Stimulated activated CD4-positive, alpha-beta T cell treated with anti-CD3 and anti-CD28 coated beads, TNF-alpha, amount 100 ng/mL, for 1 hour (primary cell): ENCODE measurements at regions not wholly inside any gene's neighbourhood (a gene's known extent, or its start where the extent isn't known, plus 50 kb on each side); places are given as distances from the start of the nearest gene placed in this dataset.
"Not testable (repeated sequence)": the region's sequence is repeated elsewhere in the genome, so short reads cannot be mapped to it uniquely, and the experiment has no call there.

Experiments
- DNase-seq, 3 donors: peaks; one replicate each; pipeline ENCODE4 v3.0.0-alpha.2; 2020; ENCODE audit warnings: low read depth in 3 of 3, low spot score in 1 of 3

- no peak for DNase-seq
These were observed 73.3 kb upstream of the TOP1 start for GRCh38 chr20:40955326-40955725.

DNA sequence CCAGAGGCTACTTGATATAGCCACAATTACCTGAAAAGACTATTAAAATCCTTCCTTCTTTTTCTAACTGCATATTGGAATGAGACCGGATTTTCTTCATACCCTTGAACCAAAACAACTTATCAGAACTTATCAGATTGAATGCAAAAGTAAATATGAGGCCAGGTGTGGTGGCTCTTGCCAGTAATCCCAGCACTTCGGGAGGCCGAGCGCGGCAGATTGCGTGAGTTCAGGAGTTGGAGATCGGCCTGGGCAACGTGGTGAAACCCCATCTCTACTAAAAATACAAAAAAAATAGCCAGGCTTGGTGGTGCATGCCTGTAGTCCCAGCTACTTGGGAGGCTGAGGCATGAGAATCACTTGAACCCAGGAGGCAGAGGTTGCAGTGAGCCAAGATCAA is 72.8 kb upstream of the TOP1 start:
- DNase-seq: not testable (repeated sequence)

DNA sequence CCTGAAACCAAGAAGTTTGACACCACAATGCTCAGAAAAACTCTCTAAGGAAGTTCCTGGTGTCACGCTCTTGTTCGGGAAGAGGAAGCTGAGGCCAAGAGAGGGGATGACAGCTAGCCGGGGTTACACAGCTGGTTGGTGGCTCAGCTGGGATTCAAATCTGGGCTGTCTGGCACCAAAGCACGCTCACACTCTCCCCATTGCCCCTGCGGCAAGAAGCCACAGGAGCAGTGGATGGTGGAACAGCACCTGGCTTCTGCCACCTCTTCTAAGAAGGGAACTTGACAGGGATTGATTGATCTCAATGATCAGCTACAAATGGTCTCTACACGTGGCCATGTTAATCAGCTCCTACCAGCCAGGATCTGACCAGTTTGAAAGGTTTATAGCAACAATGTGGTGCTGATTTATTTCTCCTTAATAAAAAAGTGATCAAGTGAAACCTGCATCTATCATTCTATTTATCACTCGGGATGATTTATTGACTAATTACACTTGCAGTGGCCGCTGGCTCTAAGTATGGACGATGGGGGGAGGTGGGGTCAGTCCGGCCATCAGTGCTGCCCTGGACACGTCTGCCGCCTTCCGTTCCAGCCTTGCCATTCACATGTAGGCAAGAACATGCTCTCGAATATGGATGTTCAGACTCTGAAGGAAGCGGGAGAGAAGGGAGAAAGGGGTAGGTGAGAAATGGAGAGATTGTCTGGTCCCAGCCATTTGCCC is 71.9 kb upstream of the TOP1 start:
- DNase-seq: no peak

- no peak for DNase-seq
These were observed 71.3 kb upstream of the TOP1 start for GRCh38 chr20:40957265-40957760.

DNA sequence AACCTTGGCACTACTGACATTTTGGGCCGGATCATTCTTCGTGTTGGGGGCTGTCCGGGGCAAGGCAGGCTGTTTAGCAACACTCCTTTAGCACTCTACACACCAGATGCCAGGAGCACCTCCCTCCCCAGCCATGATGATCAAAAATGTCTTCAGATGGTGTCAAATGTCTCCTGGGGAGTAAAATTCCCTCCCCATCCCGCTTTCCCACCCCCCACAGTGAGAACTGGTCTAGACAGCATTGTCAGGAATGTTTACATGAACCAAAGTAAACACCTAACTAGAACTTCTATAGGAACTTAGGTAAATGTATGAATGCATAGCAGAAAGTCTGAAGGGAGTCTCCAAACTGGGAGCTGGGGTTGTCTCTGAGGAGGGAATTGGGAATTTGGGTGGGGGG is 70.0 kb upstream of the TOP1 start:
- DNase-seq: no peak

- DNase-seq: no peak
These were observed 69.1 kb upstream of the TOP1 start for GRCh38 chr20:40959325-40960092.

DNA sequence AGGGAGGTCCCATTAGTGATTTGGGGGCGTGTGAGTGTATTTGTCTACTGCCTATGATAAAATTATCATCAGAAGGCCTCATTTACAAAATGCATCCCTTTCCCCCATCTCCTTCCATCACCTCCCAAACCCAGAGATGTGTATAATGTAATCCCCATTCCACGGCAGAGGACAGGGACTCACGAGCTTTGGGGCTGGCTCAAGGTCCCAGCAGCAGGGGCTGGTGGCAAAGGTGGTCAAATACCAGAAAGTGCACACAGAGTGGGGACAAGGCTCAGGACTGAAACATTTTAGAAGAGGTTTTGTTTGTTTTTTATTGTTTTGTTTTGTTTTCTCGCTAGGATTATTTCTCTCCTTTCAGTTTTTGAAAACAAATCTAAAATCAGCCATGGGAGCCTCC is 68.5 kb upstream of the TOP1 start:
- DNase-seq: no peak

DNA sequence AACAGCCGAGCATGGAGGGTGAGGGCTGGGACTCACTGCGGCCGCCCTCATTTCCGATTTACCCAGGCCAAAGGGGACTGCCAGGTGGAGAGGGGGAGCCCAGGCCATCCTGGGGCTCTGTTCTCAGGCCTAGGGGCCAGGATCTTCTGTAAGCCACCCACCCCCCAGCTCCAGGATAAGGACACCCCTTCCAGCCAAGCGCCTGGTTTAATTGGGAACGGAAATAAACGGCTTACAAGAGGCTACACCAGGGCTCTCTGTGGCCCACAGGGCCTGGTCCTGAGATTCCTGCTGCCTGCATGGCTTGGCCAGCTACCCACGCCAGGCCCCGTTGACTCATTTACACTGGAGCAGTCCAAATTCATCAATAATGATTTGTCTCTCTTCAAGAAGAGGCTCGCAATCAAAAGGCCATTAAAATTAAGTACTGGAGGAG is 68.1 kb upstream of the TOP1 start:
- DNase-seq: no peak

DNA sequence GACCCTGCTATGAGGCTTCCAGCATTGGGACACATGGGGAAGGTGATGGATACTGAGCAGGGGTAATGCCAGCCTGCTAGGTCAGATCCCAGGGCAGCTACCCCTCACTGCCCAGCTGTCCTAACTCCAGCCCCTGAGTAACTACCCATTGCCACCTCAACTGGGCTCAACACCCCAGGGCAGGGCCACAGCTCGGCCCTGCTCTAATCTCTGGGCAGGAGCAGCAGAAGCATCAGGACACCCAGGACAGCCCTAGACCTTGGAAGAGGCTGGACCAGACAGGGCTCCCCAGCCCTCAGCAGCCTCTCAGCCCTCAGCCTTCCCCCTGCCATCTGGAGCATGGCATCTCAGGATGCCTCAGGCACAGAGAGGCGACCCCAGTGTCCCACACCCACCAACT is 67.4 kb upstream of the TOP1 start:
- no peak for DNase-seq

DNA sequence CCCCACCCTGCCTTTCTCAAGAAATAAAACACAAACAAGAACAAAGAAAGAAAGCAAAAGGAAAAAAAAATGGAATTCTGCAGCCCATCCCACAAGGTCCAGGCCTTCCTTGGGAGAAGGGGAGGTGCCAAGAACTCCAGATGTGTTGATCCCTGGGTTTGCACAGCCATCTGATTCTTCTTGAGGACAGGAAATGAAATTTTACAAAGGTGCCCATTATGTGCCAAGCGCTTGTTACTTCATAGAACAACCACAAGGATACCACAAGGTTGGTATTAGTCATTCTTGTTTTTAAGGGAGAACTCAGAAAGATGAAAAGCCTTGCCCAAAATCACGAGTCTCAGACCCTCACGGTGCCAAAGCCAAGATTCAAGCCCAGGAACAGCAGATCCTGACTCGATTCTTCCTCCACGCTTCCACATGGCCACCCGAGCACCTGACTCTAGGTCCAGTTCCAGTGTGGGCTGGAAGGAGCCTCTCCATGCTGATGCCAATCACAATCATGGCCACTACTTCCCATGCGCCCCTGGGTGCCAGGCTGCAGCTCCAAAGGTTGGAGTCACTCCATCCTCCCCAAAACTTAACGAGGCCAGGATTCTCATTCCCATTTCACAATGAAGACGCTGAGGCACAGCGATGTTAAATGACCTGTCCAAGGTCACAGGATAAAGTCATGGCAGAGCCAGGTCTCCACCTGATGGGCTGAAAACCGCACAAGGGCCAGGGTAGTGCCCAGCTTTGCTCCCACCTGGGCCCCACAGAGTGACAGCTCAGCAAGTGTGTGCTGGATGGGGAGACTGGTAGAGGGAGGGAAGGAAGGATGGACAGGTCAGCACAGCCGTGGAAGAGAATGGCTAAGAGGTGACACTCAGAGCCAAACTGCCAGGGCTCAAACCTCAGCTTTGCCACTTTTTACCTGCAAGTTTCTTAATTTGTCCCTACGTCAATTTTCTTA is 66.7 kb upstream of the TOP1 start:
- DNase-seq: no peak

DNA sequence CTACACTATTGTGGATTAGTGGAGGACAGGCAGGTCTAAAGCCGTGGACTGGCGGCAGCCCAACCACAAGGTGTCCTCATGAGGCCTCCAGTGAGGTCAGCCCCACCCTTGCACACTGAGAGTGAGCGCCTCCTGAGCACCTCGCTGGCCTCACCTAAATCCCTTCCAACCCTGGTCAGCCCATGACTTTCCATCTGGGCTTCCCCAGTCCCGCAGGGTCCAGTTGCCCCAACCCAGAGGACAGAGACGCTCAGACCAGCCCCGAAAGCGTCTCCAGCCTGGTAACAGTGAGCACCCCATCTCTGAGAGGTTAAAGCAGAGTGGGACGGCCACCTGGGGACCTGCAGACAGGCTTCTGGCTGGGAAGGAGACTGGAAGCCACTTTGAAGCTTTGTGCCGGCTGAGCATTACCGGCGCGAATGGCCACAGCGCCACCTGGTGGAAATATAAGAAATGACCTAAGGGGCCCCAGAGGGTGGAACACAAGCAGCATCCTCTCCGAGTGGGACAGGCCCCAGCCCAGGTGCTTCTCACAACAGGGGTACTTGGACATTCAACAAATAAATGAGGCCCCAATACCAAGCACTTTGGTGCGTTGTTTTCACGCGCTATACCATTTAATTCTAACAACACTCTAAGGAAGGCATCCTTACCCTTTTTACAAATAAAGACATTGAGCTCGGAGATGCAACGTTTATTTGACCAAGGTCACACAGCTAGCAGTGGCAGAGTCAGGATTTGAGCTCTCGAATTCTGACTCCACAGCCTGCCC is 65.7 kb upstream of the TOP1 start:
- DNase-seq: peak; percentile 36 to 56 (median 54)

- no peak for DNase-seq
These were observed 65.1 kb upstream of the TOP1 start for GRCh38 chr20:40963505-40963845.

DNA sequence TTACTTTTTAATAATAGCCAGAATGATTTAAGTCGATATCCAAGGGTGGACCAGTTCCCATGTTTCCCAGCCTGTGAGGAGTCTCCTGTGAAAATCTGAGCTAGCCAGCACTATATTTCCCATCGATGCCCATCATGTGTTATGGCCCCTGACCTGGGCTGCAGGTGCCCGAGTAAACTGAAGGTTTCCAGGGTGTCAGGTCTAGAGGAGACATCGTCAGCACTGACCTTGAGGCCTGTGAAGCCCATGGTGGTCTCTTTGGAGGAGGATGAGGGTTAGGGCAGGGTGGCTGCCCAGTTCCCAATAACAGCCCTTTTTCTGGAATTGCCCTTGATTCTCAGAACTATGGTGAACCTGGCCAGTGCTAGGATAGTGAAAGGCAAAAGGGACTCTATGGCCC is 63.0 kb upstream of the TOP1 start:
- DNase-seq: no peak

DNA sequence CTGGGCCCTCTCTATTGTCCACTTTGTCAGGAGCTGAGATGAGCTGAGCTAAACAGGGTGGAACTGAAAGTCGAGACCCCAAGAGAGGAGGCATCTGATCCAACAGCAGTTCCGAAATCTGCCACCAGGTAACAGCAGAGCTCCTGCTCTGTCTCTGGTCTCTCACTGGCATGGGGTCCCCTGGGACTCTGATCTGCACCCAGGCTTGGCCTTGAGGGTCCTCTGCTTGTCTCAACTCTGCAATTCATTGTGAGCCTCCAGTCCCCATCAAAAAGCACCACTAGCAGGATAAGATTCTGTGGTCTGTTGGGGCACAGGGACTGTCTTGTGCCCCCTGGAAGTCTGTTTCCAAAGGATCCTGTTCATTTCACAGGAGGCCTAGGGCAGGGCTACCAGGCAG is 62.5 kb upstream of the TOP1 start:
- no peak for DNase-seq

DNA sequence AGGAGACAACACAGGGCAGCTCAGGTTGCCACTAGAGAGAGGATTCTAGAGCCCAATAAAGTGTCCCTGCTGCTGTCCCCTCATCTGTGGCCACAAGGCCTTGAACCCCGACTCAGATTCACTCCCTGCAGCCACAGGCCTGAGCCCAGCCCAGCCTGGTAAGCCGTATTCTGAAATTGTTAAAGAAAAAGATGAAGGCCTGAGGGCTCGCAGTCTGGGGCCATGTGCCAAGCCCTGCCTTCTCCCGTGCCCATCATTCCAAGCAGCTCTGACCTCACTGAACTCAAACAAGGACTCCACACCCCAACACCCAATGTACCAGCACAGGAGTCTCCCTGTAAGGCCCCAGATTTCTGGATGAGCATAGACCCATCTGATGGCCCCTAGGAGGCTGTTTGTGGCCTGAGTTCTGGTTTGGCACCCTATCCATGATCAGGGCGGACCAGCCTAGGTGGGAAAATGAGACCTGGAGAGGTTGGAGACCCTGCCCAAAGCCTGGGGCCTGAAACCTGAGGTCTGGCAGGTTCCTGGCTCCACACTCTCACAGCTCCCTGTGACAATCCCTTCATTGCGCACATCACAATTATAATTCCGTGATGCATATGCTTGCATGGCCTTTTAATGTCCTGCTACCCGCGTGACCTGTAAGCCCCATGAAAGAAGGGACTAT is 62.0 kb upstream of the TOP1 start:
- no peak for DNase-seq

GRCh38 chr20:40967700-40968099 is 60.9 kb upstream of the TOP1 start:
- no peak for DNase-seq

GRCh38 chr20:40968816-40969562 is 59.6 kb upstream of the TOP1 start:
- peak; percentile 57 to 88 (median 77) for DNase-seq

GRCh38 chr20:40970218-40970617 is 58.4 kb upstream of the TOP1 start:
- DNase-seq: no peak

- DNase-seq: no peak
These were observed 51.4 kb upstream of the TOP1 start for GRCh38 chr20:40977218-40977617.

DNA sequence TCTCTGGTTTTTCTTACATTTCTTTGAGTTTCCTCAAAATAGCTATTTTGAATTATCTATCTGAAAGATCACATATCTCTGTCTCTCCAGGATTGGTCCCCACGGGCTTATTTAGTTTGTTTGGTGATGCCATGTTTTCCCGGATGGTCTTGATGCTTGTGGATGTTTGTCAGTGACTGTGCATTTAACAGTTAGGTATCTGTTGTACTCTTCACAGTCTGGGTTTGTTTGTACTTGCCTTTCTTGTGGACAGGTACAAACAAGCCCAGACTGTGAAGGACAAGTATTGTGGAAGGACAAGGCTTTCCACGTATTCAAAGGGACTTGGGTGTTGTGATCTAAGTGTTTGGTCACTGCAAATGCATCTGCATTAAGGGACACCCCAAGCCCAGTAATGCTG is 49.9 kb upstream of the TOP1 start:
- DNase-seq: no peak
